ENCODE measurements at regions not wholly inside any gene's neighbourhood (a gene's known extent, or its start where the extent isn't known, plus 50 kb on each side); places are given as distances from the start of the nearest gene placed in this dataset.

- TF ChIP-seq SP1 (IDR thresholded peaks at IDR 0.05) (no peak), TARDBP (IDR thresholded peaks at IDR 0.05) (no peak)
Measured at GRCh38 chr2:217585362-217585761, 417.4 kb downstream of the TNS1 start.

Data from HEK293T (cell line).